Stomach (tissue), 4 donors: ENCODE measurements at regions not wholly inside any gene's neighbourhood (a gene's known extent, or its start where the extent isn't known, plus 50 kb on each side); places are given as distances from the start of the nearest gene placed in this dataset.

Source experiments
- EP300 ChIP-seq: sonication (generic); formaldehyde crosslinking; IDR thresholded peaks from one replicate; pipeline ENCODE4 v1.6.1; 2017; ENCODE audit warnings: antibody characterized with exemption
- POLR2A ChIP-seq, 4 donors: fragments of 450-650 bp; IDR thresholded peaks; one replicate each; pipeline ENCODE4 v1.6.1; 2016; ENCODE audit warnings: antibody characterized with exemption in 4 of 4, control low read depth in 2 of 4, mild to moderate bottlenecking in 1 of 4, moderate library complexity in 1 of 4

GRCh38 chr2:208847651-208848050 is 441.1 kb downstream of the PTH2R start:
- TF ChIP-seq EP300, result no peak
- TF ChIP-seq POLR2A (IDR thresholded peaks at IDR 0.05), result no peak
